CD14-positive monocyte (primary cell): ENCODE measurements at regions not wholly inside any gene's neighbourhood (a gene's known extent, or its start where the extent isn't known, plus 50 kb on each side); places are given as distances from the start of the nearest gene placed in this dataset.

Source experiments
- DNase-seq, 3 donors: peaks; one replicate each; pipeline ENCODE4 v3.0.0-alpha.2; 2011 to 2022
- H2AFZ ChIP-seq: 2 replicates; pipeline ENCODE4 v1.6.0; 2012; ENCODE audit warnings: mild to moderate bottlenecking, low read depth, low read length, inconsistent platforms; ENCODE audit not compliant: insufficient read depth, poor library complexity, severe bottlenecking
- H3K27ac ChIP-seq, 2 donors: 1 replicate in 1 of 2; 2 replicates in 1 of 2; pipeline ENCODE4 v1.5.1; 2012 to 2013; ENCODE audit warnings: low read length in 2 of 2, control low read depth in 1 of 2, inconsistent platforms in 1 of 2, low read depth in 1 of 2, mild to moderate bottlenecking in 1 of 2
- H3K27me3 ChIP-seq, 2 donors: one replicate each; pipeline versions ENCODE4 v1.6.0 to v1.6.1; 2011 to 2013; ENCODE audit warnings: low read length in 2 of 2; ENCODE audit not compliant: control insufficient read depth in 2 of 2, insufficient read depth in 2 of 2
- H3K36me3 ChIP-seq, 2 donors: replicated peaks in 1 of 2; 1 replicate in 1 of 2; 2 replicates in 1 of 2; pipeline versions ENCODE4 v1.5.1 to v1.6.1; 2012 to 2013; ENCODE audit warnings: low read length in 2 of 2, control low read depth in 1 of 2, inconsistent platforms in 1 of 2, mild to moderate bottlenecking in 1 of 2; ENCODE audit not compliant: insufficient read depth in 2 of 2, control insufficient read depth in 1 of 2
- H3K4me1 ChIP-seq, 2 donors: 1 replicate in 1 of 2; 2 replicates in 1 of 2; pipeline versions ENCODE4 v1.5.1 to v1.6.1; 2012 to 2013; ENCODE audit warnings: low read length in 2 of 2, control low read depth in 1 of 2, inconsistent platforms in 1 of 2, mild to moderate bottlenecking in 1 of 2, moderate library complexity in 1 of 2; ENCODE audit not compliant: insufficient read depth in 2 of 2, control insufficient read depth in 1 of 2
- H3K4me2 ChIP-seq: replicated peaks from 2 replicates; pipeline ENCODE3; 2012; ENCODE audit warnings: low read length, moderate library complexity, mild to moderate bottlenecking; ENCODE audit not compliant: poor library complexity, severe bottlenecking; ENCODE audit errors: extremely low read depth
- H3K4me3 ChIP-seq, 3 experiments: fragments of 200-600 bp in 1 of 3; sonication (generic) in 1 of 3; replicated peaks in 1 of 3; 1 replicate in 2 of 3; 2 replicates in 1 of 3; pipeline ENCODE4 v1.5.1; 2011 to 2013; ENCODE audit warnings: low read length in 3 of 3, mild to moderate bottlenecking in 3 of 3, control low read depth in 2 of 3, low read depth in 2 of 3, inconsistent platforms in 1 of 3, moderate library complexity in 1 of 3
- H3K79me2 ChIP-seq: 2 replicates; pipeline ENCODE4 v1.6.0; 2012; ENCODE audit warnings: mild to moderate bottlenecking, control low read depth, inconsistent platforms, low read length, moderate library complexity; ENCODE audit not compliant: insufficient read depth
- H3K9ac ChIP-seq: 2 replicates; pipeline ENCODE4 v1.6.0; 2017; ENCODE audit warnings: low read length, mild to moderate bottlenecking; ENCODE audit not compliant: insufficient read depth, poor library complexity, severe bottlenecking
- H3K9me3 ChIP-seq, 2 donors: replicated peaks in 1 of 2; 1 replicate in 1 of 2; 2 replicates in 1 of 2; pipeline versions ENCODE4 v1.5.1 to v1.6.1; 2012 to 2013; ENCODE audit warnings: low read length in 2 of 2, control low read depth in 1 of 2; ENCODE audit not compliant: control insufficient read depth in 1 of 2, insufficient read depth in 1 of 2
- H4K20me1 ChIP-seq: 2 replicates; pipeline ENCODE4 v1.6.0; 2012; ENCODE audit warnings: mild to moderate bottlenecking, low read length, control low read depth, moderate library complexity; ENCODE audit not compliant: insufficient read depth
- H3K27ac Mint-ChIP-seq, 7 donors: one replicate each; pipeline ENCODE4 v1.8.0; 2020; ENCODE audit warnings: mild to moderate bottlenecking in 7 of 7, mixed read lengths in 7 of 7, moderate library complexity in 6 of 7, inconsistent platforms in 2 of 7
- H3K27me3 Mint-ChIP-seq, 3 donors: one replicate each; pipeline ENCODE4 v1.8.0; 2021 to 2022; ENCODE audit warnings: low read depth in 3 of 3, mild to moderate bottlenecking in 3 of 3, mixed read lengths in 3 of 3, moderate library complexity in 3 of 3, inconsistent platforms in 1 of 3
- H3K36me3 Mint-ChIP-seq, 2 donors: one replicate each; pipeline ENCODE4 v1.8.0; 2020; ENCODE audit warnings: mixed read lengths in 2 of 2, inconsistent platforms in 1 of 2, mild to moderate bottlenecking in 1 of 2
- H3K4me1 Mint-ChIP-seq: one replicate; pipeline ENCODE4 v1.8.0; 2020; ENCODE audit warnings: mild to moderate bottlenecking, mixed read lengths
- H3K4me3 Mint-ChIP-seq, 2 donors: one replicate each; pipeline ENCODE4 v1.8.0; 2020; ENCODE audit warnings: mild to moderate bottlenecking in 2 of 2, mixed read lengths in 2 of 2, moderate library complexity in 1 of 2
- H3K9me3 Mint-ChIP-seq, 7 donors: one replicate each; pipeline ENCODE4 v1.8.0; 2020 to 2022; ENCODE audit warnings: mixed read lengths in 7 of 7, mild to moderate bottlenecking in 6 of 7, moderate library complexity in 6 of 7, inconsistent platforms in 2 of 7
- WGBS: methylation state at CpG from one replicate; pipeline ENCODE4 v1.1.5; 2013; ENCODE audit warnings: missing lambda C conversion rate; ENCODE audit not compliant: insufficient coverage; 5-methylcytosine and 5-hydroxymethylcytosine counted together
- intact Hi-C, 2 donors: fragments of 100-400 bp; cut with micrococcal nuclease; formaldehyde crosslinking; loops; one replicate each; pipeline versions ENCODE4 v1.15.0 to v1.15.1; 2023
- TF ChIP-seq, protein P1 (sequence below): fragments of 200-600 bp; IDR thresholded peaks from one replicate; pipeline ENCODE4 v1.8.0; 2022; ENCODE audit warnings: antibody characterized with exemption, mild to moderate bottlenecking

GRCh38 chr15:66879531-66880368 lies 177.7 kb downstream of the SMAD6 start:
- Histone ChIP-seq H3K27ac (no peak overlapping the region), H3K4me3 (no peak overlapping the region), H3K4me1 (no peaks in the 10 kb centered on the region), H4K20me1 (no peaks in the 10 kb centered on the region), H3K27me3 (no peaks in the 10 kb centered on the region), H3K4me2 (no peak overlapping the region), H3K79me2 (no peaks in the 10 kb centered on the region), H3K9me3 (no peaks in the 10 kb centered on the region), H2AFZ (no peak overlapping the region), H3K36me3 (no peaks in the 10 kb centered on the region), H3K9ac (no peak overlapping the region)
- no peaks in the 10 kb centered on the region for H3K36me3 Mint-ChIP-seq
- no peak overlapping the region for H3K4me3 Mint-ChIP-seq
- TF ChIP-seq, protein P1, sequence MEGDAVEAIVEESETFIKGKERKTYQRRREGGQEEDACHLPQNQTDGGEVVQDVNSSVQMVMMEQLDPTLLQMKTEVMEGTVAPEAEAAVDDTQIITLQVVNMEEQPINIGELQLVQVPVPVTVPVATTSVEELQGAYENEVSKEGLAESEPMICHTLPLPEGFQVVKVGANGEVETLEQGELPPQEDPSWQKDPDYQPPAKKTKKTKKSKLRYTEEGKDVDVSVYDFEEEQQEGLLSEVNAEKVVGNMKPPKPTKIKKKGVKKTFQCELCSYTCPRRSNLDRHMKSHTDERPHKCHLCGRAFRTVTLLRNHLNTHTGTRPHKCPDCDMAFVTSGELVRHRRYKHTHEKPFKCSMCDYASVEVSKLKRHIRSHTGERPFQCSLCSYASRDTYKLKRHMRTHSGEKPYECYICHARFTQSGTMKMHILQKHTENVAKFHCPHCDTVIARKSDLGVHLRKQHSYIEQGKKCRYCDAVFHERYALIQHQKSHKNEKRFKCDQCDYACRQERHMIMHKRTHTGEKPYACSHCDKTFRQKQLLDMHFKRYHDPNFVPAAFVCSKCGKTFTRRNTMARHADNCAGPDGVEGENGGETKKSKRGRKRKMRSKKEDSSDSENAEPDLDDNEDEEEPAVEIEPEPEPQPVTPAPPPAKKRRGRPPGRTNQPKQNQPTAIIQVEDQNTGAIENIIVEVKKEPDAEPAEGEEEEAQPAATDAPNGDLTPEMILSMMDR: no peak
- no peak for DNase-seq
- no peaks in the 10 kb centered on the region for H3K9me3 Mint-ChIP-seq
- intact Hi-C loops: no loop called here
- no peaks in the 10 kb centered on the region for H3K4me1 Mint-ChIP-seq
- WGBS: 100% methylated on average over 1 of the region's 8 CpGs
- no peak overlapping the region for H3K27ac Mint-ChIP-seq
- H3K27me3 Mint-ChIP-seq: peaks cover 4 to 15% (median 13%) of the 10 kb centered on the region in 3 donors

- TF ChIP-seq, protein P1: no peak
- Mint-ChIP-seq H3K9me3 (no peaks in the 10 kb centered on the region), H3K27me3 (peaks cover 4 to 15% (median 13%) of the 10 kb centered on the region in 3 donors), H3K27ac (no peak overlapping the region), H3K36me3 (no peaks in the 10 kb centered on the region), H3K4me3 (no peak overlapping the region), H3K4me1 (no peaks in the 10 kb centered on the region)
- no peaks in the 10 kb centered on the region for H3K4me1 ChIP-seq
- H3K27ac ChIP-seq: no peak overlapping the region
- H2AFZ ChIP-seq: no peak overlapping the region
- H3K79me2 ChIP-seq: no peaks in the 10 kb centered on the region
- no peak overlapping the region for H3K4me3 ChIP-seq
- H3K9ac ChIP-seq: no peak overlapping the region
- H4K20me1 ChIP-seq: no peaks in the 10 kb centered on the region
- DNase-seq: no peak
- WGBS: 97% methylated on average over 9 of the region's 11 CpGs
- no peak overlapping the region for H3K4me2 ChIP-seq
- H3K36me3 ChIP-seq: no peaks in the 10 kb centered on the region
- intact Hi-C loops: no loop called here
- H3K27me3 ChIP-seq: no peaks in the 10 kb centered on the region
- no peaks in the 10 kb centered on the region for H3K9me3 ChIP-seq
Measured at GRCh38 chr15:66880380-66881155, 178.5 kb downstream of the SMAD6 start.
